ENCODE measurements at regions not wholly inside any gene's neighbourhood (a gene's known extent, or its start where the extent isn't known, plus 50 kb on each side); places are given as distances from the start of the nearest gene placed in this dataset.

DNA sequence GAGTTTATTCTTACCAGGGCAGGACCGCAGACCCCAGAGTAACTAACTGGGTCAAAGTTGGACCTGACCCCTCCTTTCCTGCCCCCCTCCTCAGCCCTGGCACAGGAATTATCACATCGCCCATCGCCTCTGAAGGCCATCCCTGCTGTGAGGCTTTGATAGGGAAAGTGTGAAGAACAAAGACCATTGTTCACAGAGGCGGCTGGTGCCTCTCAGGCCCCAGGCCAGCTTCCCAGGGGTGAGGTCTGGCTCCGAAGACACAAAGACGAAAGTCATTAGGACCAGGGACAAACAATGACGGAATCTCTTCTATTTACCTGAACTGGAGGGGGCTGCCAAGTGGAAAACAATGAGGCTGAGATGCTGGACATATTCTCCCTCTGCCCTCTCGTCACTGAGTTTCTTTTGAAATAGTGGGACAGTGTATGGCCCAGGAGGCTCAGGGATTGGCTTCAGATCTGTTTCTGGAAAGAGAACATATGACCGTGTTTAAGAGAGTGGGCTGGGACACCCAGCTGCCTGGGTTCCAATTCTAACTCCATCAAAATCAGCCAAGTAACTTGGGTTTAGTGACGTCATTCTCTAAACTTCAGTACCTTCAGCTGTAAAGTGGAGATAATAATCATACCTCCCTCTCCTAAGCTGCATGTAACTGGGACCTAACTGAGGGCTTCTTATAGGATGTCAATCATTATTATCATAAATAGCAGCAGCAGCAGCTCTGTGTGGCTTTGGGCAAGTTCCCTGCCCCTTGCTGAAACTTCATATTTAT lies 769.4 kb downstream of the MED13L start:
- no peak for DNase-seq (ENCODE audit: low read depth, low spot score)

DNA sequence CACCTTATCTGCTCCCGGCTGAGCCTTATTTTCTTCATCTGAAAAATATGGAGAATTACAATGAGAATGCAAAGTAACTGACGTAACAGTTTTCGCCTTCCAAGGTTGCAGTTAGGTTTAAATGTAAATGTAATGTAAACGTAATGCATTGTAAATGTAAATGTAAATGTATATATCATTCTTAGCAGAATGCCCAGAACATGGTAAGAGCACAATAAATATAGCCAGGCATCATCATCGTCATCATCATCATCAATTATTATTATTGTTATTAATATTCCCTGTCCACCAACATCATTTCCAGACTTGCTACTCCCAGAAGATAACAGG lies 770.0 kb downstream of the MED13L start:
- DNase-seq (ENCODE audit: low read depth, low spot score), result no peak

DNA sequence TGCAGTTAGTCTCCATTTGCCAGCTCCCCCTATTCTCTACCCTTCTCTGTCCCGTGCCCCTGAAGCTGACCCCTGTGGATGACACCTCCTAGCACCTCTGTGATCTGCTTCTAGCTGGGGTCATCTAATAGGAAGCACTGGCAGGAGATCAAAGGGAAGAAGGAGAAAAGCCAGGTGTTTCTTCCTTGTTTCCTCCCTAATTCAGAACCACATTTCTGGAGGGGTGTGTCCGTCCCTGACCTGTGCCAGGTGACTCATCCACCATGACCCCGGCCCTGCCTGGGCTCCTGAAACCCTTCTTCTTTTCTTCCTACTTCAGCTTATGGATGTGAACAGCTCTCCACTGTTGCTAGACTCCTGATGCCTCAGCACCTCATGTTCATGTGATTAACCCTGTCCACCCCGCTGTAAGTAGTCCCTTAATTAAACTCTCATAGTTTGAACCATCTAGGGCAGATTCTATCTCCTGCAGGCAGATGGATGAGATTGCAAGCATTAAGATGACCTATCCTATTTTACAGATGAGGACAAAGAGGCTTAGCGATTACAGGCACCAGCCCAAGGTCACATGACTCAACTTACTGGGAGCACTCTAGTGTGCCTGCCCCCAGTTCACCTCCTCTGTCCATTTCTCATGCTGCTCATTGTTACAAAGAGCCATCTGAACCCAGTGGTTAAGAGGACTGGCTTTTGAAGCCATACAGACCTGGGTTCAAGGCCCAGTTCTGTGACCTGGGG lies 770.5 kb downstream of the MED13L start:
- DNase-seq (ENCODE audit: low read depth, low spot score), result no peak

- DNase-seq (ENCODE audit: low read depth, low spot score), result no peak
These were observed 772.9 kb downstream of the MED13L start for GRCh38 chr12:115504306-115505290.

DNA sequence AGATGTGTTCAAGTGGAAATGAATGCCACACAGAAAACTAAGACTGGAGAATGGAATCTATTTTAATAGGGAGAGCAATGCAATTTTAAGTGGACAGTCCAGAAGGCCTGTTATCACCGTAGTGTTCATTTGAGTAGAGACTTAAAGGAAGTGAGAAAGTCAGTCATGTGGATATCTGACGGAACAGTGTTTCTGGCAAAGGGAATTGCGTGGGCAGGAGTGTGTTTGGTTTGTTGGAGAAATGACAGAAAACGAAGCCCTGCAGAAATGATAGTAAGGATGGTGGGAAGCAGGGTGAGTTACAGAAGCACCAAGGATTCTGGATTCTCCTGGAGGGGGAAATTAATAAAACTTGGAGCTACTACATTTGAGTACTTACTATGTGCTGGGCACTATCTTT lies 776.6 kb downstream of the MED13L start:
- DNase-seq (ENCODE audit: low read depth, low spot score), result no peak

GRCh38 chr12:115495300-115495699 lies 782.2 kb downstream of the MED13L start:
- no peak for DNase-seq (ENCODE audit: low read depth, low spot score)

DNA sequence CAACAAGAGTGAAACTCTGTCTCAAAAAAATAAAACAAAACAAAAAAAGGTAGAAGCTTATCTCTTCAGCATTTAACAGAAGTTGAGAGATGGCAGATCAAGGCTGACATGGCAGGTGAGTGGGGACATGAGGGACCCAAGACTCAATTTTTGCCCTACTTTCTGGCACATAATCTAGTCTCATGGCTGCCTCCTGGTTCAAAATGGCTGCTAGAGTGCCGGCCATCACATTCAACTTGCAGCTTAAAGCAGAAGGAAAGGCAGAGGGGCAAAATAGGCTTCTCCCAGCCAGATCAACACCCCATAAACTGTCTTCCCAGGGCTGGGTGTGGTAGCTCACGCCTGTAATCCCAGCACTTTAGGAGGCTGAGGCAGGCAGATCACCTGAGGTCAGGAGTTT lies 784.9 kb downstream of the MED13L start:
- DNase-seq (ENCODE audit: low read depth, low spot score), result no peak

GRCh38 chr12:115491511-115492250 lies 785.8 kb downstream of the MED13L start:
- DNase-seq (ENCODE audit: low read depth, low spot score), result no peak

DNA sequence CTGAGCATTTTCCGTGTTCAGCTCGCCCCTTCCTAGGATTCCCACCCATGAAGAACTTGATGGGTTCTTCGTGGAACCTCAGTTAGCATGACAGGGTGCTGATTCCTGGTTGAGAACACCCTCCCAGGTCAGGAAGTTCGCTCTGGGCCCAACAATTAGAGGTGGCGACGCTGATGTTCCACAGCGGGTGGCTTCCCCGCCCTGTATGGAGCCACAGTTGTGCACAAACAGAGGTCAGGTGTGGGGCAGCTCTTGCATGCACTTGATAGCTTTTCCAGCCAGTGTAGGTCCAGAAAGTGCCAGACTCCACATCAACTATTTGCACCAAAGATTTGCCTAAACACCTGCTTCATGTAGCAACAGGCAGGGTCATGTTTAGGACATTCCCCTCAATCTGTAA lies 788.2 kb downstream of the MED13L start:
- no peak for DNase-seq (ENCODE audit: low read depth, low spot score)

GRCh38 chr12:115485967-115486366 lies 791.5 kb downstream of the MED13L start:
- no peak for DNase-seq (ENCODE audit: low read depth, low spot score)

DNA sequence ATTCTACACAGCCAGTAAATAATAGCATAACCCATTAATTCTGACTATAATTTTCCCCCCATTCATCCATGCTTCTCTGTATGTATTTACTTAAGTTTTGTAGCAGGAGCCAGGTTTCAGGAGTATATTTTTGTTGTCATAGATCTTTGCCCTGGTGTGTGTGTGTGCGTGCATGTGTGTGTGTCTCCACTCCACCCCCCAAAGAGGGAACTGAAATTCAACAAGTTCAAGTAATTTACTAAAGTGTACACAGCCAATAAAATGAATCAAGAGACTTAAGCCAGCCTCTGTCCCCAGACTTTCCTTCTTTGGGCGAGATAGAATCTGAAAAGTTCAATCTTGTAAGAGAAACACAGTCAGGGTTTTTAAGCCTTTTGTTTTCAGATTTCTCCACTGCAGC lies 792.0 kb downstream of the MED13L start:
- no peak for DNase-seq (ENCODE audit: low read depth, low spot score)

GRCh38 chr12:115482943-115483342 lies 794.5 kb downstream of the MED13L start:
- DNase-seq (ENCODE audit: low read depth, low spot score), result no peak

GRCh38 chr12:115481141-115481540 lies 796.4 kb downstream of the MED13L start:
- no peak for DNase-seq (ENCODE audit: low read depth, low spot score)

DNA sequence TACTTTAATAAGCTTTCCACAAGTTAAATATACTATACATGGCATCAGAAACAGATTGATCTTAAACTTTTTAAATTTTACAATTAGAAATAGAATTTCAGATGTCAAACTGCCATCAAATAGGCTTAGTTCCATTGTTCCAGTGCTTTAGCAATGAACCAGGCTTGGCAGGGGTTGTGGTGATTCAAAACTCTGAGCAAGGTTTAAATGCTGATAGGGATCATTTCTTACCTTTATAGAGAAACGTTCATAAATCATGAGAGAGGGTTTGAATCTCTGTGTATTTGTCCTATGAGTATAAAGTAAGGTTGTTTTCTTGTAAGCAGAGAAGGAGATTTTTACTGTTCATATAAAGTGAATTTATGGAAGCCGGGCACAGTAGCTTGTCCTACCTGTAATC lies 794.5 kb upstream of the TBX3 start:
- no peak for DNase-seq (ENCODE audit: low read depth, low spot score)

DNA sequence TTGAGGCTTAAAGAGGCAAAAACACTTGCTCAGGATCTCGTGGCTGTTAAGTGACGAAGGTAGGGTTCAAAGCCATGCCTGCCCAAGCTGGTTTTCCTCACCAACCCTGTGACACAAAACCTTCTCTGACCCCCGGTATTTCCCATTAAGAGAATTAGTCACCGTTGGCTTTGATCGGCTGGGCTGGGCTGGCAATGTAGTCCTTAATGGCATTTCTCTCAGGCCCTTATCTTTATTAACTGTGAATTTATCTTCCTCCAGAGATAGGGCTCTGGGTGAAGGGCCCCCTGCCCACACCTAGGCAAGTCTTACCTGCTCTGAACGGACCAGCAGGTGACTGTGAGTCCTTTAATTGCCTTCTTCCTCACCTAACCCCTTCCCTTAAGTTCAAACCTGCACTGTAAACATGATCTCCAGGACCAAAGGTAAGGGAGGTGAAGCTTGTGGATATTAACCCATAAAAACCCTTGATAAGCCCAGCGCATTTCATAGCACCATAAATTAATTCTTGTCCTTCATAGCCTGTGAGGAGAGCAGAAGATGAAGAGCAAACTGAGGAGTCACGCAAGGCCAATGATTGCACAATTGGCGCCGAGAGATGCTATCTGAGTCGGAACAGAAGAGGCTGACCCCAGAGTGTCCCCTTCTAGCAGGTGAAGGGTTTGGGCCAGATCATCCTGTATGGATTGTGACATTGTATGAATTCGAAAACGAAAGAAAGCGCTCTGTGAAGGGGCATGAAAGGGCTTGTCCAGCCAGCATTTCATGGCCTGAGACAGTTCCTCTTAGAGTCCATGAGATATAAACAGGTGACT lies 790.8 kb upstream of the TBX3 start:
- no peak for DNase-seq (ENCODE audit: low read depth, low spot score)

GRCh38 chr12:115473257-115473956 lies 789.4 kb upstream of the TBX3 start:
- no peak for DNase-seq (ENCODE audit: low read depth, low spot score)

GRCh38 chr12:115472852-115473251 lies 788.9 kb upstream of the TBX3 start:
- no peak for DNase-seq (ENCODE audit: low read depth, low spot score)

GRCh38 chr12:115470977-115471376 lies 787.0 kb upstream of the TBX3 start:
- DNase-seq (ENCODE audit: low read depth, low spot score), result no peak

DNA sequence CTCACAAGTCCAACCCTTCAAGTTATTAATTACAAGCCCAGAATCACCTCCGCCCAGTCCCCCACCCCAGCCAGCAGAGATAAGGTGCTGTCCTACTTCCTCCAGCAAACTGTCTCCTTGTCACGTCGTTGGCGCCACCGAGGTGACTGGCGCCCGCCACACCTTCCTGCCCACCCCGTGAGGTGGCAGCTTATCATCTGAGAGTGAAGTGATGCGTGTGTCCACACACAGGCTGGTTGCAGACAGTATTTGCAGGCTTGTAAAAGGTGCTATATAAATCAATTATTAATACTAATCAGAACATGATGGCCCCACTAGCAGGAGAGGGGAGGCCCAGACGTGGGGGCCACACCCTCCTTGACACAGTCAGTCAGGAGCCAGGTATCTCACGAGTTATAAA lies 786.6 kb upstream of the TBX3 start:
- DNase-seq (ENCODE audit: low read depth, low spot score), result no peak

GRCh38 chr12:115468087-115468510 lies 784.1 kb upstream of the TBX3 start:
- no peak for DNase-seq (ENCODE audit: low read depth, low spot score)
